NAMALWA (cell line): ENCODE measurements at regions not wholly inside any gene's neighbourhood (a gene's known extent, or its start where the extent isn't known, plus 50 kb on each side); places are given as distances from the start of the nearest gene placed in this dataset.

Experiments
- DNase-seq: peaks from one replicate; pipeline ENCODE4 v3.0.0-alpha.2; 2015; ENCODE audit warnings: low spot score

- DNase-seq = peak; percentile 35
Observed at GRCh38 chr15:66905954-66906353, 159.4 kb upstream of the SMAD3 start.

- DNase-seq = no peak
Observed at GRCh38 chr15:66906668-66907614, 158.5 kb upstream of the SMAD3 start.

GRCh38 chr15:66907826-66908743 lies 157.3 kb upstream of the SMAD3 start:
- peak; percentile 64 for DNase-seq

- DNase-seq = no peak
Observed at GRCh38 chr15:66908744-66909095, 156.7 kb upstream of the SMAD3 start.

- no peak for DNase-seq
Observed at GRCh38 chr15:66909381-66909890, 156.0 kb upstream of the SMAD3 start.

GRCh38 chr15:66911131-66911700 lies 154.2 kb upstream of the SMAD3 start:
- no peak for DNase-seq

GRCh38 chr15:66912001-66912400 lies 153.4 kb upstream of the SMAD3 start:
- DNase-seq = no peak

- DNase-seq = no peak
Observed at GRCh38 chr15:66912441-66912840, 153.0 kb upstream of the SMAD3 start.

GRCh38 chr15:66917904-66918448 lies 147.4 kb upstream of the SMAD3 start:
- no peak for DNase-seq

GRCh38 chr15:66919421-66919820 lies 146.0 kb upstream of the SMAD3 start:
- no peak for DNase-seq

GRCh38 chr15:66921319-66921915 lies 144.0 kb upstream of the SMAD3 start:
- peak; percentile 24 for DNase-seq

GRCh38 chr15:66922608-66923007 lies 142.8 kb upstream of the SMAD3 start:
- no peak for DNase-seq

- peak; percentile 62 for DNase-seq
Observed at GRCh38 chr15:66923438-66923881, 141.9 kb upstream of the SMAD3 start.

GRCh38 chr15:66924889-66925288 lies 140.5 kb upstream of the SMAD3 start:
- no peak for DNase-seq

GRCh38 chr15:66925721-66926120 lies 139.7 kb upstream of the SMAD3 start:
- no peak for DNase-seq

GRCh38 chr15:66927201-66928077 lies 138.0 kb upstream of the SMAD3 start:
- DNase-seq = no peak

- no peak for DNase-seq
Observed at GRCh38 chr15:66928101-66928500, 137.3 kb upstream of the SMAD3 start.

- no peak for DNase-seq
Observed at GRCh38 chr15:66928784-66929183, 136.6 kb upstream of the SMAD3 start.

GRCh38 chr15:66929843-66930402 lies 135.5 kb upstream of the SMAD3 start:
- DNase-seq = no peak
